ENCODE measurements at regions not wholly inside any gene's neighbourhood (a gene's known extent, or its start where the extent isn't known, plus 50 kb on each side); places are given as distances from the start of the nearest gene placed in this dataset.

- no peak for DNase-seq (ENCODE audit: low read depth)
- TF ChIP-seq CTCF (conservative IDR thresholded peaks at IDR 0.05; ENCODE audit: control insufficient read depth, insufficient read depth, low read depth, low read length) = no peak
- no peak overlapping the region for H3K4me3 ChIP-seq (ENCODE audit: control insufficient read depth, low read depth, low read length)
These were observed 60.5 kb upstream of the CPXM2 start for GRCh38 chr10:123952099-123952498.

DNA sequence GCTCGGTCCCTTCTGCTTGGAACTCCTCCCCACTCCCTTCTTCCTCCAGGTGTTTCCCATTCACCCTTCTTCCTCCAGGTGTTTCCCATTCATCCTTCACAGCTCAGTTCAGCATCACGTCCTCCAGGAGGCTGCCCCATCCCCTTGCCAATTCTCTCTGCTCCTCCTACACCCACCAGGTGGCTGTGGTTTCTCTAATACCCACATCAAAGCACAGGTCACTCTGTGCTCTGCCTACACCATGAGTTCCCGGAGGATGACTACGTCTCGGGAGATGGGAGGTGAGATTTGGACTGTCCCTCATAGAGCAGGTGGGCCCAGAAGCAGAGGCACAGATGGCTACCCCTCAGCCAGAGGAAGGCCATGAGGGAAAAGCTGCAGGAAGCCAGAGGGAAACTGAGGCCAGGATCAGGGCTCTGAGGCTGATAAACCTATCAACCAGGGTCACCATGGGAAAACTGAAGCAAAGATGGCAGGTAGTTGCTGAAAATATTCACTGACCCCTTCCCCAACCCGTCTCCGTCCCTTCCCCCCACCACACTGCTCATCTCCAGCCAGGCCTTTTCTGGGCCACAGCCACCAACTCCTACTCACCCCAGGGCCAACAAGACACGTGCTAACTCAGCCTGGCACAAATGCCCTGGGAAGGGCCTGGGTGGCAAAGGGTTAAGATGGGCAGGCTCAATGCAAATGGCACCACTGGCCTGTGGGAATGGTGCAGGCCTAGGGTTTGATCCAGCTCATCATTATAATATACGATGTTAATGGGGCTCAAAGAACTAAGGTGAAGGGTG lies 56.6 kb upstream of the CPXM2 start:
- no peak for DNase-seq (ENCODE audit: low read depth)
- no peak overlapping the region for H3K4me3 ChIP-seq (ENCODE audit: control insufficient read depth, low read depth, low read length)
- no peak for TF ChIP-seq CTCF (conservative IDR thresholded peaks at IDR 0.05; ENCODE audit: control insufficient read depth, insufficient read depth, low read depth, low read length)

DNA sequence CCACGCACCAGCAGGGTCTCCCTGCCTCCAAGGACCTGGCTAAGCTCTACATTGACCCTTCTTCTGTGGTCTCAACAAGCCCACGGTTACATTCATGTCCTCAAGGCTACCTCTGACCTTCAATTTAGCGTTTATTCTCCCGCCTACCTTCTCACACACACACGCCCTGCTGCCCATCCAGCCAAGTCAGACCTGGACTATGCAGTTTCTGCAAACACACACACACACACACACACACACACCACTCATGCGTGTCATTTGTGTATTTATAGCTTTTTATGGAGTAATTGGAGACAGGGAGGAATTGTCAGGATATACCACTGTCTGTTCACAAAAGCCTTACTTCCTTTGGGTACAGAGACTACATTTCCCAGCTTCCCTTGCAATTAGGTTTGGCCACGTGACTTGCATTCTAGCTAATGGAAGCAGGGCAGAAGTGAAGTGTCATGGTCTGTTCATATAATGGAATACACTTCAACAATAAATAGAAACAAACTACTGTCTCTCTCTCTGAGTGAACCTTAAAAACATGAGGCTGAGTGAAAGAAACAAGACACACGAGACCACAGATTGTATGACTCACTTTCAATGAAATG lies 53.8 kb upstream of the CPXM2 start:
- no peak overlapping the region for H3K4me3 ChIP-seq (ENCODE audit: control insufficient read depth, low read depth, low read length)
- no peak for TF ChIP-seq CTCF (conservative IDR thresholded peaks at IDR 0.05; ENCODE audit: control insufficient read depth, insufficient read depth, low read depth, low read length)
- peak; percentile 76 for DNase-seq (ENCODE audit: low read depth)

- no peak for DNase-seq (ENCODE audit: low read depth)
- TF ChIP-seq CTCF (conservative IDR thresholded peaks at IDR 0.05; ENCODE audit: control insufficient read depth, insufficient read depth, low read depth, low read length) = no peak
- no peak overlapping the region for H3K4me3 ChIP-seq (ENCODE audit: control insufficient read depth, low read depth, low read length)
These were observed 53.1 kb upstream of the CPXM2 start for GRCh38 chr10:123944661-123945060.

DNA sequence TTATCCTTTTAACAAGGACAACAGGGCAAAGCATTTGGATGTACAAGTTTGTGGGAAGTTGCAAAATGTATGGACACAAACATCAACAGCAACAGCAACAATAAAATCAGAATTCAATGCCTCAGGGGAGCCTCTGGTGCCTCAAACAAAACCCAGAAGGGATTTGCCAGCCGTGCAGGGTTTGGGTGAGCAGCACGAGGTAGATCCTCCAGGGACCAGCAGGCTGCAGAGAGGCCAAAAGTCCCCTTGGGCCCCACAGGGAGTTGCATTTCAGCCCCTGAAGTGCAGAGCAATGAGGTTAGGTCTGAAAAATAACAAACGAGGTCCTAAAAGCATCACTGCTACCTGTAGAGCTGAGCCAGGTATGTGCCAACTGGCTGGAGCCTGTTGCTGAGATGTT lies 51.7 kb upstream of the CPXM2 start:
- no peak overlapping the region for H3K4me3 ChIP-seq (ENCODE audit: control insufficient read depth, low read depth, low read length)
- no peak for DNase-seq (ENCODE audit: low read depth)
- no peak for TF ChIP-seq CTCF (conservative IDR thresholded peaks at IDR 0.05; ENCODE audit: control insufficient read depth, insufficient read depth, low read depth, low read length)

GRCh38 chr10:123942114-123942861 lies 50.7 kb upstream of the CPXM2 start:
- H3K4me3 ChIP-seq (ENCODE audit: control insufficient read depth, low read depth, low read length) = no peak overlapping the region
- no peak for DNase-seq (ENCODE audit: low read depth)
- no peak for TF ChIP-seq CTCF (conservative IDR thresholded peaks at IDR 0.05; ENCODE audit: control insufficient read depth, insufficient read depth, low read depth, low read length)
